ENCODE measurements at regions not wholly inside any gene's neighbourhood (a gene's known extent, or its start where the extent isn't known, plus 50 kb on each side); places are given as distances from the start of the nearest gene placed in this dataset.

DNA sequence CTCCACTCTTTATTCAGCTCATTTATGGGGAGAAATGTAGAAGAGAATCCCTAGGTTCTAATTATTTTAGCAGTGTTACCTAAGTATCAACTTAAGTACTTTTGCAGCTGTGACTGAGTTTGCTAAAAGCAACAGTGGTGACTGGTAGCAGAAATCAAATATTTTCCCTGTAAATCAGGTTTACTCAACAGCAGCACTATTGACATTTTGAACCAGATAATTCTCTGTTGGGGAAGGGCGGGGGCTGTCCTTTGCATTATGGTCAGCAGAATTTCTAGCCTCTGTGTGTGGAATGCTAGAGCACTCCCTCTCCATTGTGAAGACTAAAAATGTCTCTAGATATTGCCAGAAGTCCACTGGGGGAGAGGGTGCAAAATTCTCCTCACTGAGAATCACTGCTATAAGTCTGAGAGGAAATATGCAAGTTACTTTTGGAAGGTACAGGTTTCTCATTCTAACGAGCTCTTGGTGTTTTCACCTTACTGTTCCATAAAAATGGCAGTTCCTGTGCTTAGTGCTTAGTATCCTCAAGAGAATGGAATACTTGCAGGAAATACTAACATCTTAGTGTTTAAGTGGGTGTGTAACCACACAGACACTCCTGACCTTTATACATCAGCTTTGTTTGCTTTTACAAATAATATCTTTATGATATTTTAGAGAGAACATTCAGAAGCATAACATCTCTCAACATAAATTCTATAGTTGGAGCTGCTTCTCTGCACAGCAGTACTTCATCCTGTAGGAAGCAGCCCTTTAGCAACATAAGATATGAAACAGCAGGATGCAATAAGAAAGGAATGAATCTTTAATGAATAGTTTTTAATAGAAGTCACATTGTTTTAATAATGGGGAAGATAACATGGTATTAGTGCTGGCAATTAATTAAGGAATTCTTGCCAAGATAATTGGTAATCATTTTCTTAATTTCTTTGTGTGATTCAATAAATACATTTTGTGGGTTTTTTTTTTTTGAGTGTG, 246.5 kb upstream of the GOLIM4 start:
- in situ Hi-C loops (cut with MboI; ENCODE audit: low sequenced_read_pairs): no loop called here

DNA sequence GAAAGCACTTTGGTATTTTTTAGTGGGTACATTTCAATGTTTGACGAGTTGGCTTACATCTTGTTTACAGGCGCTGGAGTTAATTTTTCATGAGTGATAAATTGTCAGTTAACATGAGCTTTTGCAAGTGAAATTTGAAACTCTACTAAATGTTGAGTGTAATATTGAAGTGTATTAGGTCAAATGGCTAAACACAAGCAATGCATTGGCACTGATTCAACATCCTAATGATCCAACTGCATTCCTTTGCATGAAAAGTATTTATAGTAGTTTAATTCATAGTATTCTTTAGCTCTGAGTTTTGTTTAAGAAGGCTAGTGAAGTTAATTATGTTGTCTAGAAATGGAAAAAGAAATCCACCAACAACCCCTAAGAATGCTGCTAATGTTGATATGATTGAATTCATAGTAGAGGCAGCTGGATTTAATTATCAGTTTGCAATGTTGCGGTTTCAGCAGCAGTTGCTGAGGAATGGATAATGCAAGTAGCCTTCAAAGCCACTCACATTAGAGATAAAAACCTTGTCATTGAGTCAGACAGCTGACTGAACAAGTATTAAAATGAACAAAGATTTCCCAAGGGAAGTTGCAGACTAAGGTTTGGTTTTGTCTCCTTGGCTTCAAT, 245.6 kb upstream of the GOLIM4 start:
- in situ Hi-C loops (cut with MboI; ENCODE audit: low sequenced_read_pairs): no loop called here

DNA sequence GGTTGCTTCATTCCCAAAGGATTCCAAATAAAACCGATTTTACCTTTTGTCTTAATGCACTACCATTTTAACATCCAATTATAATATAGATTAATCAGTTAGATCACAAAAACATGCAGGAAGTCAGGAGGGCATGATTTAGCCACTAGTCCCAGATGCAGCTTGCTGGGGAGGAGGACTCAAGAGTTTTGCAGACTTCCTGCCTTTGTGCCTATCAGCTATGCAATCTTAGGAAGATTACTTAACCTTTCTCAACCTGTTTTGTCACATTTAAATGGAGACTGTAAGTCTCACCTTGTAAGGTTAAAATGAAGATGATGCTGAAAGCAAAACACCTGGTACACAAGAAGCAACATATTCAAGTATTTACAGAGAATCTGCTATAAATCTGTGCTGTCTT, 242.4 kb upstream of the GOLIM4 start:
- in situ Hi-C loops (cut with MboI; ENCODE audit: low sequenced_read_pairs): no loop called here

DNA sequence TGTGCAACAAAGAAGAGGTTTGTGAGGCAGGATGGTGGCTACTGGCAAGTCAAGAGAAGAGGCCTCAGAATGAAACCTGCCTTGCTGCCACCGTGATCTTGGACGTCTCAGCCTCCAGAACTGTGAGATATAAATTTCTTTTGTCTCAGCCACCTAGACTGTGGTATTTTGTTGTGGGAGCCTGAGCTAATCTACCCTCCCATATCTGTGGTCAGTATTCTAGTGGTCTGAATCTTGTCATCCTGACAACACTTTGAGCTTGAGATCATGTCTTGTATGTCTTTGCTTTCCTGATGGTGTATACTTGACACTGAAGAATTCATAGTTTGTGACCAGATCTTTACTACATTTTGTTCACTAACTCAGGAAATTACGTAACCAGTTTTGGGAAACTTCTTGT, 240.6 kb upstream of the GOLIM4 start:
- in situ Hi-C loops (cut with MboI; ENCODE audit: low sequenced_read_pairs): no loop called here

DNA sequence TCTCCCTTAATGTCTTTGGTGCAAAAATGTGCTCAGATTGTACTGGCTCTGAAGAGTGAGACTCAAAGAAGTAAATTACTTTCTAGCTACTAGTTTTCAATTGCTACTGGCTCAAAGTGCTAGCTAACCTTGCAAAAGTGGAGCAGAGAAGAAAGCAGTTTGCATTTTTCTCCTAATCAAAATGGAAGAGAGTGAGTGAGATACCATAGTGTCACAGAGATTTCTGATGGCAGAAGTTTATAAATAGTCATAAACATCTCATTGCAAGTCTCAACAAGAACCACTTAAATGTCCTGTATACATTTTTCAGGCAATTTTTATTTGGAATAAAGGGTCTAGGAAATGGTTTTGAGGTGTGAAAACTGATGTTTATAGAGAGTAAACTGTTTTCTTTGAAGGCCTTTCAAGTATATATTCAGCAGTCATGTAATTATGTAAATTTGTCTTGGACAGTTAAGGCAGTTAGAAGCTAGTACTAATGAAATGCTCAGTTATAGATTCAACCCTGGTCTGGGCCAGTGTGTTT, 237.7 kb upstream of the GOLIM4 start:
- in situ Hi-C loops (cut with MboI; ENCODE audit: low sequenced_read_pairs): no loop called here

DNA sequence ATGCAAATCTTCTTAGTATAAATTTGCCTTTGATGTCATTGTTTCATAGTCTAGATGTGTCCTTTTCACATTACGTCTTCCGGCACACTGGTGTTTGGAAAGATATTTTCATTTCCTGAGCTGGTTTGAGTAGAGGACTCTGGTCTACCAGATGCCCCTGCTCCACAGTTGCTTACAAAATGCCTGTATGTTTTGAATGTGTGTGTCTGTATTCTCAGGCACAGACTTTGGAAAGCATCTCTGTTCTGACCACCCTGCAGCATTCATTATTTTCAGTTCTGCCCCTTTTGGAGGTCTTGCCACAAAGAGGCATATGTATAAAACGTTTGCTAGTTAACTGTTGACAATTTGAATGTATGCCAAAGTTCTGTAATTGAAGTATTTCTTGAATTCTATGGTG, 236.0 kb upstream of the GOLIM4 start:
- in situ Hi-C loops (cut with MboI; ENCODE audit: low sequenced_read_pairs): no loop called here

DNA sequence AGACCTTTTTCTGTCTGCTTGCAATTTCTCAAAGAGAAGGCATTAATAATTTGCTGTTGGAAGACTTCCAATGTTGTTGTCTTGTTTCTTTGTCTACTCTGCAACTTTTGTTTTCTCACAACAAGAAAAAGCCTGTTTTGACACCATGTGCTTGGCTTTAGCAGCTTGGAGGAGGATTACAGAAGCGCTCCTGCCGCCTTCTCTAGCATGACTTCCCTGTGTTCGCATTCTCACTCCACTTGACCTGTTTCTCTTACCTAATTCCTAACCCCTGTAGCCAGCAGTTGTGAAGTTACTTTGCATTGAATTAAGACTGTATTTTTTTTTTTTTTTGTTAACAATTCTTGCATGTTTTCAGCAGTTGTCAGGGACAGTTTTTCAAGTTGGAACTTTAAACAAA, 235.3 kb upstream of the GOLIM4 start:
- in situ Hi-C loops (cut with MboI; ENCODE audit: low sequenced_read_pairs): no loop called here

DNA sequence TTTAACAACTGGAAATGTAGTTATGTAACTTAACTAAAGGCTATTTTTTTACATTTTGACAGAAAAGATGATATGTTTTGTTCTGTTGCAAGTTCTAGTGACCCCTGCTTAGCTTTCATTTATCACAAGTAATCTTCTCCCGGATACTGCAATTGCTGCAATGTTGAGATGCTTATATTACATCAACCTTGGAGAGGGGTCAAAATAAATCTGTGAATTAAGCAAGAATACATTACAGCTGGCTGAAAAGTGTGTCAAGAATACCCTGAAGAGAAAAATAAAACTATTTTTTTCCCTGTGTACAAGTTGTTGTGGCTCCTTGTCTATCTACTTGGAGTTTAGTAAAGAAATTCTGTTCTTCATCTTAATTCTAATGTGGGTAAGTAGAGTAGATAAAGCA, 232.1 kb upstream of the GOLIM4 start:
- in situ Hi-C loops (cut with MboI; ENCODE audit: low sequenced_read_pairs): no loop called here

DNA sequence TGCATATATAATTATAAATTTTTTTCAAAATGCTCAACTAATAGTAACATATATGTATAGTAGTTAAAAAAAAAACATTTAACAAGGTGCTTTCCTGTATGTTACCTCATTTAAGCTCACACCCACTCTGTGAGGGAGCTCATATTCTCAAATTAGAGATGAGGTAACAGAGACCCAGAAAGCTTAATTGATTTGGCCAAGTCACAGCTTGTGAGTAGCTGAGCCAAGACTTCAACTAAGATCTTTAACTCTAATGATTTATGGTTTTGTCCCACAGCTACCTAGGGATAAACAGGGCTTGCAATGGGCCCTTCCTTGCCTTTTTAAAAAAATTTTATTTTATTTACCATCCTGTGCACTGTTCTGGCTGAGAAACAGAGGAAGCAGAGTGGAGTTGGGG, 230.0 kb upstream of the GOLIM4 start:
- in situ Hi-C loops (cut with MboI; ENCODE audit: low sequenced_read_pairs): no loop called here

DNA sequence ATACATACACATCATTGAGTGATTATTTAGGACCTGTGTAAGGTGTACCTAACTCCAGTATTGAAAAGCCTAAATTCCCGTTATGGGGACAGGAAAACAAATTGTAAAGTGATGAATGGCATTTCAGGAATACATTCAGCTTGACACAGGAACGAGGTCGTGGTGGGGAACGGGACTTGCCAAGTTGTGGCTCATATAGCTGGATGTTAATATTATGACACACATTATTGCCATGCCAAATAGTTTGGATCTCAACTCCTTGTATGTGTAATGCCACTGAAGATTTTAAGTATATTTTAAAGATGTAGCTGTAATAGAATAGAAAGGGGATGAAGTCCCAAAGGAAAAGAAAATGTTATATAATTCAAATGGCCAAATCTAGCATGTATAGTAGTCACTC, 227.2 kb upstream of the GOLIM4 start:
- in situ Hi-C loops (cut with MboI; ENCODE audit: low sequenced_read_pairs): no loop called here

DNA sequence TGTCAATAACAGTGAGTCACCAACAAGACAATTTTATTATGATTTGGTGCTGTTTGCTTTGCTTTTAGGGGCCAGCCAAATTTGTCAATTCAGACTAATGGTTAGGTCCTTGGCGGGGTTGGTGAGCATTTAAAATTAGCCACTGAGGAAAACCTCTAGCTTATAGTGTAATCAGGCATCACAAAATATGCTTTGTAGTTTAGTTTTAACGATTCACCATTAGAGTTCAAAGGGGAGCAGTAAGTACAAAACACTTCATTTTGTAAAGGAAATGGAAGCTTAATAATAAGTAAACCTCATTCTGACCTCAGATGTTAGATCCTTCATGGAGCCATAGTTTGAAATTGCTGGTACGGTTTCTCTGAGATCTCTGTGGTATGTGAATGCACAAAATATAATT, 218.4 kb upstream of the GOLIM4 start:
- in situ Hi-C loops (cut with MboI; ENCODE audit: low sequenced_read_pairs): no loop called here

DNA sequence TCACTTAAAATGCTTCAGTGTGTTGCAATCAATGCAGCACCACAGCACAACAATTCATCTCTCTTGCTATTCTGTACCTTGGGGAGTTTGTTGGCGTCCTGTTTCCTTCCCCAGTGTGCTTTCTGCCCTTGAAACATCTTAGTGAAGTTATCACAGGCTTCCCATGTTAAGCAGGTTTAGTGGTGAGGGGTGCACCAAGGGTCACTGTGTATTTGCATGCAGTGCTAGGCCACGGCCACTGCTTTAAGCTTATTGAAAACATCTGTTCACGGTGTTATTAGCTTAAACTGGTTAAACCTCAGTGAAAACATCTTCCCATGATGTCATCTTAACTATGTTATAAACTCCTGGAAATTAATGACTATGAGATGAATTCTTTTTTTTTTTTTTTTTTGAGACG, 217.3 kb upstream of the GOLIM4 start:
- in situ Hi-C loops (cut with MboI; ENCODE audit: low sequenced_read_pairs): no loop called here

DNA sequence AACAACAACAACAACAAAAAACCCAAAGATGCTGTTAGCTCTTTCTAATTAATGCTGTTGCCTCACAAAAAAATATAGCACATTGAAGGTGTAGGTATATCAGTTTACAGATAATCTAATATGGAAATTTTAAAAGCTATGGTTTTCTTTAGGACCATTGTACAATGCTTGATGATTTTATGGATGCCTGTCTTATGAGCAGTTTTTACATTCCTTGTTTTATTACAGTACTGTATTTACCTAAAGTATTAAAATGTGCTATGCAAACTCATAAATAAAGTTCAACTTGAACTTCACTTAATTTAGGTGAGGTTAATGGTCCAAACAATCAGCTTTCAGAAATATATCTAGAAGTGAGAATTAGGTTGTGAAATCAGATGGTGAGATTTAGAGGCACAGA, 212.2 kb upstream of the GOLIM4 start:
- in situ Hi-C loops (cut with MboI; ENCODE audit: low sequenced_read_pairs): no loop called here

DNA sequence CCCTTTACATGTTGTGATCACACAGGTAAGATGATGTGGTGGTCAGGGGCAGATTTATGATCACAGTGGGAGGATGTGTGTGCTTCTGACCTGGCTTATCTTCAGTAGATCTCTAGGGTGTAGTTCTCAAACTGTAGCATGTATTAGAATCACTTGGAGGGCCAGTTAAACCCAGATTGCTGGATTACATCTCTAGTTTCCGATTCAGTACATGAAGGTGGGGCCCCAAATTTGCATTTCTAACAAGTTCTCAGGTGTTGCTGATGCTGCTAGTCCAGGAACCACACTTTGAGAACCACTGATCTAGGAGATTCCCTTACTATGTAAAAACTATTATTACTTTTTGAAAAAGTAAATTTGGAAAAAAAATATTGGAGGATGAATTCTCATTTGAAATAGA, 199.3 kb upstream of the GOLIM4 start:
- in situ Hi-C loops (cut with MboI; ENCODE audit: low sequenced_read_pairs): no loop called here

DNA sequence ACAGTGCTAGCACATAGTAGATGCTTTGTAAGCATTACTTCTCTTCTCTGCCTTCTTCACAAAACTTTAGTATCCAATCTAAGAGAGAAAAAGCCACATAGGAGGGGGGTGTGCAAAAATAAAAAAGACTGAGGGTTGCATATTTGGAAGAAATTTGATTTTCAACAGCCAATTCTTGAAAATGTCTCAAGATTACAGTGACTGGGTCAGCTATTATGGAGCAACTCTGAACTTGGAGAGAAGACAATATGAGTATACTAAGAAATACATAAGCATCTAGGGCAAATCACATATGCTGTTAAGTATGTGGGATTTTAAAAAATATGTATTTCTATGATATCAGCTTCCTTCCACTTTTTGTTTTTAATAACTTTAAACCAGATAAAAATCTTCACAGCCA, 196.6 kb upstream of the GOLIM4 start:
- in situ Hi-C loops (cut with MboI; ENCODE audit: low sequenced_read_pairs): no loop called here

DNA sequence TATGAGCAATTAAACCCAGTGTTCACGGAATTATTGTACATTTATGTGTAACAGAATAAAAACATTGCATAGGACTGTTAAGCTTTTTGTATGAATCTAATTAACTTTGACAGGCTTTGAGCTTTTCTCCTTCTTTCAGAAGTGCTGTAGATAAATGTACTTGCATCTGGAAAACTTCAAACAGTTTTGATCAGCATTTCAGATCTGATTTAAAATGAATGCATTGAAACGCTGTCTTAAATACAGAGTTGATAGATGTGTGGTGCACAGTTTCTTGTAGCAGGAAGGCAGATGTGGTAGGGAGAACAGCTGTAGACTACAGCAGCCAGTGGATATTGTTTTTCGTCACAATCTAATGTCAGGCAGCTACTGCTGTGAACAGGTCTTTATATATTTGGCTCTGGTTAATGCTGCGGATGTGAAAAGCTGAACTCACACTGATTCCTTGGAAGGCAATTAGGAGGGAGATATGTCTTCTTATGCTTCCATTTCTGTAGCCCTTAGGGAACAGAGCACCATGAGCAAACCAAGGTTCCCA, 193.8 kb upstream of the GOLIM4 start:
- in situ Hi-C loops (cut with MboI; ENCODE audit: low sequenced_read_pairs): no loop called here

DNA sequence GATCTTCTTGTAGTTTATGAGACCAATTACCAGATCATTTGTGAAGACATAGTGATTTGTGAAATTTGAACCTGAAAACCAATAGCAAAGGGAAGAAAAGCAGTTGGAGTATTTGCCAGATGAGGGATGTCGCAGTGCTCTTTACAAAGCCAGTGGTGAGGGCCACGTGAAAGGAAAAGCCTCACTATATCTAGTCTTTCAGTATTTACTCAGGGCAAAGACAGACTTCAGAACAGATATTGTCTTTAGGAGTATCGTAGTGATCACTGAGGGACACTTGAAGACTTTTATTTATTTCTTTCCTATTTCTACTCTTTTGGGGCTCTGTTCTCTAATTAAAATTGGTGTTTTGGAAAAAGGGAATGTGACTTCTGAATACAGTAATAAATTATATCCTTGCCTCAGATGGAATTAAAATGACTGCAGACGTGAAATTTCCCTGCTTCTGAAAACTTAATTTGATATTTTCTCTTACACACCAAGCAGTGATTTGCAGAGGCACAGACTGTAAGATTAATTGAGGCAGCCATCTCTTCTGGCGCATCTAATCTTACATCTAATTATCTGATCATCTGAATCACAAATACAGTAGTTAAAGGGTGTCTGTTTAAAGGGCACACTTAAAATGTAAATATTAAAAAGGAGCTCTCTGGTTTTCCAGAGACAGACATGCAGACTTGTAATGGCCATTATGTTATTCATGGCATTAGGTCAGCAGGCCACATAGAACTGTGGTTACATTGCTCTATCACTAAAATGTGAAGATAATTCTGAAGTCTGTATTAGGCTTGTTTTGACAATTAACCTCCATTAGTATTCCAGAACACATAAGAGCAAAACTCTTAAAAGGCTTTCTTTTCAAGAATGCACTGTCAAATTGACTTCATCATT, 193.0 kb upstream of the GOLIM4 start:
- in situ Hi-C loops (cut with MboI; ENCODE audit: low sequenced_read_pairs): no loop called here

DNA sequence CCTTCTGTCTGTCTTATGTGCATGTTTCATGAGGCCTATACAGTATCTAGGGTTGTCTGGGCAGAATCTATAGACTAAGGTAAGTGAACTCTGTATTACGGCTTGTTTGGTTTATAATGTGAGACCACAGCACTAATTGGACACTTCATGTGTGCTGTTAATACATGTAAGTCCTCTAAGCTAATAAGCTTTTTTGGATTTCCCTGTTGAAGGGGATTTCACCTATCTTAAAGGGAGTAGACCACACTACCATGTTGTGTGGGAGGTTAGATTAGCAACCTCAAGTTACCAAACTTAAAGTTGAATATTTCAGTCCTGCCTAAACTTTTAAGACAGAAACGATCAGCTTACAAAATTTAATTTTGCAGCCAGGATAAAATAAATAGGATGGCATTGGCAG, 189.8 kb upstream of the GOLIM4 start:
- in situ Hi-C loops (cut with MboI; ENCODE audit: low sequenced_read_pairs): no loop called here

DNA sequence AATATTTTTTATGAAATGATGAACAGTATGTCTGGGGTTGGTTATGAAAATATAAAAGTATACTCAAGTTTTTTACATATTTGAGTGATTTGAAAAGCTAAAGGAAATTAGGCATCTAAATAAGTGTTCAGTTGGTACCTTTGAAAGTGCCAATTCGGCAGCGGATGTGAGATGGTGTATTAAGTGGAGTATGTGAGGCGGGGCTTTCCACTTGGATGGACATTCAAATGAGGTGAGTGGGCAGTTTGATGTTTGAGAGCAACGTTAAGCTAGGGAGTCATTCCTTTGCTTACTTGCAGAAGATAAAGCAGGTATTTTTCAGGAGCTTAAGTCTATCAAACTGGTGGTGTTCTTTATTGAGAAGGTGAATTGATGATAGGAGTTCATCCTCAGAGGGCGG, 189.0 kb upstream of the GOLIM4 start:
- in situ Hi-C loops (cut with MboI; ENCODE audit: low sequenced_read_pairs): no loop called here

DNA sequence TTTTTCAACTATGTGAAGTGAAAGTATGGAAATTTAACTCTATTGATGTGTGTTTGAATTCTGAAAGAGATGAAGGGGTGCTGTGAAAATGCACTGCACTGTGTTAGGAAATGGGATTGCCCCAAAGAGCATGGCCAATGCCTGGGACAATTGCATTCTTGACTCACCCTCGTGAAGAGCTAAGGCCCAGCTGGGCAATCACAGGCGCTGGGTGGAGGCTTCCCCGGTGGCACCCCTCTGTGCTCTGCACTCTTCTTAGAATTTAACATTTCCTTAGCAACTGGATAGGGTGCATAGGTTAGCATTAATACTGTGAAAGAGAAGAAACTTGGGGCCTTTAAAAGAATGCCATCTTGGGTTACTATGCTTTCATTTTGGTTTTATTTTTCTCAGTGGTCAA, 179.9 kb upstream of the GOLIM4 start:
- in situ Hi-C loops (cut with MboI; ENCODE audit: low sequenced_read_pairs): no loop called here

DNA sequence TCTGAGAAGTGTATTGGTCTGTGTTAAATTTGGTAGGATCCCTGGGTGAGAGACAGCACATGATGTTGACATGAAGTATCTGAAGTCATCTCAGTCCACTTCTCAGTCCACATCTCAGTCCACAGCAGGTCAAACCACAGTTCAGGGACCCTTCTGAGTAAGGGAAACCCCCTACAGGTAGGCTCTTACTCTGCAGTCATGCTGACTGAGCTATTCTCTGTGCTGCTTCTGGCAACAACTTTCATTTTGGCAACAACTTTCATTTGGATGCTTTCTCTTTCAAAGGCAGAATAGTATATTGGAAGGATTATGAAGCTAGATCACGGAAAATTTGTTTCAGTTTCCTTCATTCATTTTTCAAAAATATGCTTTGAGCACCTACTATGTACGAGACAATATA, 178.2 kb upstream of the GOLIM4 start:
- in situ Hi-C loops (cut with MboI; ENCODE audit: low sequenced_read_pairs): no loop called here

Measured in HL-60/S4 (cell line).